Lung (tissue), 11 donors: ENCODE measurements at regions not wholly inside any gene's neighbourhood (a gene's known extent, or its start where the extent isn't known, plus 50 kb on each side); places are given as distances from the start of the nearest gene placed in this dataset.
"Not testable (repeated sequence)": the region's sequence is repeated elsewhere in the genome, so short reads cannot be mapped to it uniquely, and the experiment has no call there.

Experiments used
- ATAC-seq: fragments of 200-7000 bp; cut with Tn5 transposase; one replicate; pipeline ENCODE4 v1.9.1; 2020; ENCODE audit warnings: moderate number of reproducible peaks; ENCODE audit not compliant: insufficient read depth, low FRiP score
- DNase-seq, 3 donors: peaks; one replicate each; pipeline ENCODE4 v3.0.0-alpha.2; 2013 to 2017
- H3K27ac ChIP-seq, 2 donors: one replicate each; pipeline ENCODE4 v1.5.1; 2013; ENCODE audit warnings: mild to moderate bottlenecking in 2 of 2, moderate library complexity in 2 of 2, control low read depth in 1 of 2, inconsistent platforms in 1 of 2, low read depth in 1 of 2, low read length in 1 of 2
- H3K27me3 ChIP-seq, 3 donors: one replicate each; pipeline ENCODE4 v1.5.1; 2013; ENCODE audit warnings: low read length in 2 of 3; ENCODE audit not compliant: control insufficient read depth in 3 of 3, insufficient read depth in 3 of 3
- H3K36me3 ChIP-seq, 4 donors: one replicate each; pipeline ENCODE4 v1.5.1; 2013; ENCODE audit warnings: low read length in 4 of 4, mild to moderate bottlenecking in 1 of 4, moderate library complexity in 1 of 4; ENCODE audit not compliant: control insufficient read depth in 4 of 4, insufficient read depth in 4 of 4
- H3K4me1 ChIP-seq, 5 donors: one replicate each; pipeline ENCODE4 v1.5.1; 2013; ENCODE audit warnings: low read length in 5 of 5, mild to moderate bottlenecking in 2 of 5, moderate library complexity in 1 of 5; ENCODE audit not compliant: control insufficient read depth in 5 of 5, insufficient read depth in 5 of 5
- H3K4me3 ChIP-seq: one replicate; pipeline ENCODE4 v1.5.1; 2013; ENCODE audit warnings: mild to moderate bottlenecking, control low read depth, moderate library complexity
- H3K9ac ChIP-seq, 2 donors: one replicate each; pipeline ENCODE4 v1.5.1; 2013; ENCODE audit warnings: low read length in 2 of 2, control low read depth in 1 of 2; ENCODE audit not compliant: insufficient read depth in 1 of 2
- H3K9me3 ChIP-seq, 4 donors: one replicate each; pipeline ENCODE4 v1.5.1; 2013; ENCODE audit warnings: low read length in 3 of 4, mild to moderate bottlenecking in 1 of 4, moderate library complexity in 1 of 4; ENCODE audit not compliant: control insufficient read depth in 4 of 4, insufficient read depth in 3 of 4
- WGBS, 2 donors: extraction: QIAGEN DNeasy Blood & Tissue Kit; methylation state at CpG; one replicate each; pipeline ENCODE4 v1.1.7; 2013; 5-methylcytosine and 5-hydroxymethylcytosine counted together
- TF ChIP-seq, protein P1 (sequence below): IDR thresholded peaks from 2 replicates; pipeline ENCODE4 v1.5.1; 2012; ENCODE audit warnings: mild to moderate bottlenecking; ENCODE audit errors: control extremely low read depth, extremely low read depth
- donor health status: control.
- donor health status: control.
- donor health status: Bipolar disorder and iron deficiency.
- donor health status: healthy.
- donor health status: DM: yes; HTN: yes; CAD: no.

DNA sequence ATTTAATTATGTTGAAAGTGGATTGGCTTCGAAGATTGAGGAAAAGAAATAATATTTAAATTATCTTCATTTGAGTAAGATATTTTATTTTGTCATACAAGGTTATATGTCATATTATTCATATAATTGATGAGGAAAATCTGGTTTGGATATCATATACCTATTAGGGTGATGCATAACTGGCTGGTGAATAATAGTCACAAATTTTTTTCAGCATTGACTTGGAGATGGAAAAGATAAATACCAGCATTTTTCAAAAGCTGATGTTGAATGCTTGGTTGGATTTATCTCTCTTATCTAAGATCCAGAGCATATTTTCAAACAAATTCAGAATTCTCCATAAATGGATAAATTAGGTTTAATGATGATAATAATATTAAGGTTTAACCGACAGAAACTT is 93.5 kb upstream of the SLIT2 start:
- H3K36me3 ChIP-seq: no peaks in the 10 kb centered on the region
- WGBS, 2 donors: 87 to 89% methylated on average over 2 of the region's 2 CpGs
- TF ChIP-seq, protein P1, sequence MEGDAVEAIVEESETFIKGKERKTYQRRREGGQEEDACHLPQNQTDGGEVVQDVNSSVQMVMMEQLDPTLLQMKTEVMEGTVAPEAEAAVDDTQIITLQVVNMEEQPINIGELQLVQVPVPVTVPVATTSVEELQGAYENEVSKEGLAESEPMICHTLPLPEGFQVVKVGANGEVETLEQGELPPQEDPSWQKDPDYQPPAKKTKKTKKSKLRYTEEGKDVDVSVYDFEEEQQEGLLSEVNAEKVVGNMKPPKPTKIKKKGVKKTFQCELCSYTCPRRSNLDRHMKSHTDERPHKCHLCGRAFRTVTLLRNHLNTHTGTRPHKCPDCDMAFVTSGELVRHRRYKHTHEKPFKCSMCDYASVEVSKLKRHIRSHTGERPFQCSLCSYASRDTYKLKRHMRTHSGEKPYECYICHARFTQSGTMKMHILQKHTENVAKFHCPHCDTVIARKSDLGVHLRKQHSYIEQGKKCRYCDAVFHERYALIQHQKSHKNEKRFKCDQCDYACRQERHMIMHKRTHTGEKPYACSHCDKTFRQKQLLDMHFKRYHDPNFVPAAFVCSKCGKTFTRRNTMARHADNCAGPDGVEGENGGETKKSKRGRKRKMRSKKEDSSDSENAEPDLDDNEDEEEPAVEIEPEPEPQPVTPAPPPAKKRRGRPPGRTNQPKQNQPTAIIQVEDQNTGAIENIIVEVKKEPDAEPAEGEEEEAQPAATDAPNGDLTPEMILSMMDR: no peak
- no peak overlapping the region for H3K4me3 ChIP-seq
- no peaks in the 10 kb centered on the region for H3K4me1 ChIP-seq
- DNase-seq: no peak
- no peaks in the 10 kb centered on the region for H3K9me3 ChIP-seq
- no peak for ATAC-seq
- no peak overlapping the region for H3K27ac ChIP-seq
- H3K27me3 ChIP-seq: no peaks in the 10 kb centered on the region
- H3K9ac ChIP-seq: no peak overlapping the region

DNA sequence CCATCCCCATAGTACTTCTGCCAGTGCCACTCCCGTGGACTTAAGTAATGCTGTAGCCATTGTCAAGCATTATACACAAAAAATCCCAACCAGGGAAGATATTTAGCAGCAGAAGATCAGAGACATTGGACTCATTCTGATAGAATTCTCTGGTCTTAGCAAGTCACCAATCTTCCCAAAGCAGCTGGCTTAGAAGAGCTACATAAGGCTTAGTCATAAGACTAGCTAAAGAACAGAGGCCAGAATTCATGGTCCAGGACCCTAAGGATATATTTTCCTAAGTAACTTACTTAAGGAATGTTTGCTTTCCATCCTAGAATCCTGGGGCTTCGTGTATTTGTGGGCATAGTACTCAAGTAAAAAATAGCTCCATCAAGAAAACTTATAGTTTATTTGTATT is 100.3 kb upstream of the SLIT2 start:
- Histone ChIP-seq H3K9me3 (no peaks in the 10 kb centered on the region), H3K27me3 (no peaks in the 10 kb centered on the region), H3K27ac (no peak overlapping the region), H3K36me3 (no peaks in the 10 kb centered on the region), H3K4me3 (no peak overlapping the region), H3K9ac (no peak overlapping the region), H3K4me1 (no peaks in the 10 kb centered on the region)
- WGBS, 2 donors: 60 to 66% methylated on average over 2 of the region's 2 CpGs
- DNase-seq (no peak), ATAC-seq (no peak)
- TF ChIP-seq, protein P1: no peak

DNA sequence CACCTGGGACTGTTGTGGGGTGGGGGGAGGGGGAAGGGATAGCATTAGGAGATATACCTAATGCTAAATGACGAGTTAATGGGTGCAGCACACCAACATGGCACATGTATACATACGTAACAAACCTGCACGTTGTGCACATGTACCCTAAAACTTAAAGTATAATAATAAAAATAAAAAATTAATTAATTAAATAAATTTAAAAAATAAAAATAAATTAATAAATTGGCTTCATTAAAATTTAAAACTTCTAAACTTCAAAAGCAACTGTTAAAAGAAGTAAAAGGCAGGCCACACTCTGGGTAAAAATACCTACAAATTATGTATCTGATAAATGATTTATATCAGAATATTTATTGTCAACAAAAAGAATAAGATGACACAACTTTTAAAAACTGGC is 102.6 kb upstream of the SLIT2 start:
- H3K36me3 ChIP-seq, H3K4me3 ChIP-seq, H3K9ac ChIP-seq, H3K9me3 ChIP-seq, H3K27me3 ChIP-seq, DNase-seq, ATAC-seq, H3K27ac ChIP-seq, H3K4me1 ChIP-seq: not testable (repeated sequence)
- WGBS, 2 donors: 79 to 91% methylated on average over 1 to 3 of the region's 3 CpGs

DNA sequence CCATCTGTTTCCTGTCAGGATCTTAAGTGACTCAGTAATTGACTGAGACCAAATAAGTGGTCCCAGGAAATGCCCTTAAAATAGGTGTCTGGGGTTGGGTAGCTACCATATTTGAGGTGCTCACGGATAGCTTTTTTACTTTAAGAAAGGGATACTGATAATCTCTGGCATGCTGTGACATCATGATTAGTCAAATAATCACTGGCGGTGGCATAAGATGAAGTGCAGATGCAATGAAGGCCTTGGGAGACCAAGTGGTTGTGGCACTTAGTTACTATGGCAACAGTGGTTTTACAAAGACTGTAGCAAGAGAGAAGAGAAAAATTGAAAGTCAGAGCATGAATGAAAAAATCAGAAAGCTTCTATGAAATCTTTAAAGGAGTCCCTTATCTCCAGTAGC is 114.5 kb upstream of the SLIT2 start:
- TF ChIP-seq, protein P1: no peak
- Histone ChIP-seq H3K4me1 (no peaks in the 10 kb centered on the region), H3K9me3 (peaks cover 0 to 2% (median 0%) of the 10 kb centered on the region in 4 donors), H3K4me3 (no peak overlapping the region), H3K36me3 (no peaks in the 10 kb centered on the region), H3K27me3 (no peaks in the 10 kb centered on the region), H3K27ac (no peak overlapping the region), H3K9ac (no peak overlapping the region)
- DNase-seq: peak in 2 of 3 donors; percentile 10 to 14
- ATAC-seq: no peak
- 57 to 79% methylated on average over 2 of the region's 2 CpGs for WGBS, 2 donors
